Uterus (tissue), 3 donors: ENCODE measurements at regions not wholly inside any gene's neighbourhood (a gene's known extent, or its start where the extent isn't known, plus 50 kb on each side); places are given as distances from the start of the nearest gene placed in this dataset.

ENCODE experiments used
- DNase-seq, 2 donors: peaks; one replicate each; pipeline ENCODE4 v3.0.0-alpha.2; 2019 to 2020
- H3K27ac ChIP-seq, 2 donors: fragments of 200-600 bp; sonication (generic); 1 replicate in 1 of 2; 2 replicates in 1 of 2; pipeline ENCODE4 v1.5.1; 2016 to 2018
- H3K27me3 ChIP-seq, 2 donors: fragments of 200-600 bp; sonication (generic); one replicate each; pipeline ENCODE4 v1.5.1; 2018 to 2019; ENCODE audit warnings: control low read depth in 1 of 2
- H3K36me3 ChIP-seq, 2 donors: fragments of 200-600 bp; sonication (generic); one replicate each; pipeline ENCODE4 v1.5.1; 2019; ENCODE audit warnings: control low read depth in 1 of 2
- H3K4me1 ChIP-seq, 2 donors: fragments of 200-600 bp; sonication (generic); one replicate each; pipeline ENCODE4 v1.5.1; 2018 to 2019; ENCODE audit warnings: control low read depth in 1 of 2
- H3K4me3 ChIP-seq, 2 donors: fragments of 200-600 bp; sonication (generic); 1 replicate in 1 of 2; 2 replicates in 1 of 2; pipeline ENCODE4 v1.5.1; 2018 to 2019; ENCODE audit warnings: mild to moderate bottlenecking in 1 of 2
- H3K9me3 ChIP-seq, 2 donors: fragments of 200-600 bp; sonication (generic); one replicate each; pipeline ENCODE4 v1.5.1; 2019; ENCODE audit warnings: control low read depth in 1 of 2
- CTCF ChIP-seq, 4 experiments: fragments of 200-600 bp in 2 of 4; fragments of 450-650 bp in 2 of 4; sonication (generic) in 2 of 4; IDR thresholded peaks; one replicate each; pipeline ENCODE4 v1.5.1; 2016 to 2019; ENCODE audit warnings: antibody characterized with exemption in 4 of 4, mild to moderate bottlenecking in 2 of 4, moderate library complexity in 1 of 4
- POLR2A ChIP-seq, 2 donors: fragments of 450-650 bp; IDR thresholded peaks; one replicate each; pipeline ENCODE4 v1.6.1; 2016; ENCODE audit warnings: antibody characterized with exemption in 2 of 2, mild to moderate bottlenecking in 1 of 2, moderate library complexity in 1 of 2
- intact Hi-C: fragments of 100-400 bp; cut with DNase I; formaldehyde crosslinking; loops from one replicate; pipeline ENCODE4 v1.15.1; 2023; ENCODE audit warnings: low total_unique reads
- donor health status: DM: yes; HTN: yes; CAD: no.

DNA sequence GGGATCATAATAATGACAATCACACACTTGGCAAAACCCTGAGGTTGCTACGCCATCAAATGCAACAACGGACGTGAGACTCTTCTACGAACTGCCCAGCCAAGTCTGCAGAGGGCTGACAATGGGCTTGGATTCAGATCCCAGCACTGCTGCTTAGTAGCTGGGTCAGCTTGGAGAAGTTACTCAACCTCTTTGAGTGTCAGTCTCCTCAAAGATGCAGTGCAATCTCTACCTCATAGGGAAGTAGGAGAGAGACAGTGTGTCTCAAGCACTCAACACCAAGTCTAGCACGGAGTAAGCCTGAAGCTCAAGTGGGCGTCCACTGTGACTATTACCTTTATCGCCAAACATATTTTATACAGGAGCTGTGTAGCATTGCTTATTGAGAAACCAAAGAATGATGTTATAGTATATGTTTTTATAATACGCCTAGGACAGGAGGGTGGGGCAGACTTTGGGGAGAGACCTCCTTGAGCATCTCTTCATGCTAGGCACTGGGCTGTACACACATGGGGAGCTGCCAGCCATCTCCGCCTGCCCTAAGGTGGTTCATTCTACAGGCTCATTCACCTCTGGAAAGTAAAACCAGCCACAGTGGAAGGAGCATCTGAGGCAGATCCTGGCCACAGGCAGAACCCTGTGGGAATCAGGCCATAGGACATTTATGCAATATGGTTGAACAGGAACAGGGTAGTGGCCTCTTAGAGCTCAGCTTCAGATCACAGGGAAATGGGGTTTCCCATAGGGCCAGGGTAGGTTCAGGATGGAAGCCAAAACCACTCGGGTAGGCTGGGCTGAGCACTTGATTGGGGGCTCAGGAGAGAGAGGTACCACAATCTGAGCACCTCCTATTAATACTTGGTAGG, 160.2 kb downstream of the MRPL14 start:
- intact Hi-C loops, result no loop called here
- TF ChIP-seq CTCF (IDR thresholded peaks at IDR 0.05), result no peak
- TF ChIP-seq POLR2A (IDR thresholded peaks at IDR 0.05), result no peak

GRCh38 chr6:43966374-43966658, 160.9 kb downstream of the MRPL14 start:
- TF ChIP-seq POLR2A (IDR thresholded peaks at IDR 0.05) (no peak), CTCF (IDR thresholded peaks at IDR 0.05) (no peak)
- intact Hi-C loops, result no loop called here
- Histone ChIP-seq H3K4me3 (no peak overlapping the region), H3K36me3 (no peaks in the 10 kb centered on the region), H3K9me3 (no peaks in the 10 kb centered on the region), H3K27me3 (no peaks in the 10 kb centered on the region), H3K27ac (no peak overlapping the region), H3K4me1 (no peaks in the 10 kb centered on the region)
- DNase-seq, result no peak

More for the DNA sequence above, 160.2 kb downstream of the MRPL14 start:
- no peaks in the 10 kb centered on the region for H3K9me3 ChIP-seq
- H3K27me3 ChIP-seq, result no peaks in the 10 kb centered on the region
- no peak overlapping the region for H3K4me3 ChIP-seq
- DNase-seq, result no peak
- no peak overlapping the region for H3K27ac ChIP-seq
- no peaks in the 10 kb centered on the region for H3K36me3 ChIP-seq
- no peaks in the 10 kb centered on the region for H3K4me1 ChIP-seq

GRCh38 chr6:43965628-43966373, 161.5 kb downstream of the MRPL14 start:
- intact Hi-C loops, result no loop called here
- TF ChIP-seq POLR2A (IDR thresholded peaks at IDR 0.05) (no peak), CTCF (IDR thresholded peaks at IDR 0.05) (no peak)
- Histone ChIP-seq H3K9me3 (no peaks in the 10 kb centered on the region), H3K4me3 (no peak overlapping the region), H3K36me3 (no peaks in the 10 kb centered on the region), H3K27me3 (no peaks in the 10 kb centered on the region), H3K27ac (no peak overlapping the region), H3K4me1 (no peaks in the 10 kb centered on the region)
- no peak for DNase-seq

GRCh38 chr6:43964659-43965570, 162.3 kb downstream of the MRPL14 start:
- Histone ChIP-seq H3K9me3 (no peaks in the 10 kb centered on the region), H3K27me3 (no peaks in the 10 kb centered on the region), H3K27ac (no peak overlapping the region), H3K4me1 (no peaks in the 10 kb centered on the region), H3K36me3 (no peaks in the 10 kb centered on the region), H3K4me3 (no peak overlapping the region)
- no peak for TF ChIP-seq POLR2A (IDR thresholded peaks at IDR 0.05)
- TF ChIP-seq CTCF (IDR thresholded peaks at IDR 0.05), result no peak
- no peak for DNase-seq
- intact Hi-C loops, result no loop called here
